RWPE1 (cell line): ENCODE measurements at regions not wholly inside any gene's neighbourhood (a gene's known extent, or its start where the extent isn't known, plus 50 kb on each side); places are given as distances from the start of the nearest gene placed in this dataset.

Experiments used
- CTCF ChIA-PET: fragments of 350-600 bp; sonication (Branson Sonifier 250); formaldehyde crosslinking; extraction: SDS; loops from one replicate; lab custom pipeline; 2021; lab: Yijun Ruan, JAX
- POLR2A ChIA-PET: fragments of 400-600 bp; formaldehyde crosslinking; extraction: SDS; loops from one replicate; lab custom pipeline; 2020; ENCODE audit warnings: antibody characterized with exemption; ENCODE audit not compliant: low non-redundant PET; lab: Yijun Ruan, JAX
- DNase-seq: peaks from one replicate; pipeline ENCODE4 v3.0.0; 2012; ENCODE audit warnings: low spot score
- H3K27ac ChIP-seq: fragments of 450-650 bp; 2 replicates; pipeline ENCODE4 v1.5.1; 2017
- TF ChIP-seq, protein P1 (sequence below): fragments of 450-650 bp; conservative IDR thresholded peaks from 2 replicates; pipeline ENCODE4 v1.5.1; 2017; ENCODE audit warnings: low read depth, mild to moderate bottlenecking

DNA sequence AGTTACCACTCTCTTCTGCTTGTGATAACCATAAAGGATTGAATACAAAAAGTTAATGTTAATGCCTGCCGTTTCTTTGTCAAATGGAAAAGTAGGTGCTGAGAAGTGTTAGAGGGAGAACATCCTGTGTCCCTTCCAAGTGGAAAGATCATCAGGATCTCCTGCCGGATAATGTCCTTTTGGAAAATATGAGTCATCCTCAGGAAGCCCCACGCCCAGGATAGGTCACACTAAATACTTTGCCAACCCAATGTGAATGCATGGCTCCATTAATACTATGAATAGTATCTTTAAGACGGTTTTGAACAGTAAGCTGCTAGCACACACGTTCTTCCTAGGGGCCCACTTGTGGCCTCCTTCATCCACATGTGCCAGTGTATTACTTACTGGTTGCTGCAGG, 279.5 kb downstream of the ZNF326 start:
- TF ChIP-seq, protein P1, sequence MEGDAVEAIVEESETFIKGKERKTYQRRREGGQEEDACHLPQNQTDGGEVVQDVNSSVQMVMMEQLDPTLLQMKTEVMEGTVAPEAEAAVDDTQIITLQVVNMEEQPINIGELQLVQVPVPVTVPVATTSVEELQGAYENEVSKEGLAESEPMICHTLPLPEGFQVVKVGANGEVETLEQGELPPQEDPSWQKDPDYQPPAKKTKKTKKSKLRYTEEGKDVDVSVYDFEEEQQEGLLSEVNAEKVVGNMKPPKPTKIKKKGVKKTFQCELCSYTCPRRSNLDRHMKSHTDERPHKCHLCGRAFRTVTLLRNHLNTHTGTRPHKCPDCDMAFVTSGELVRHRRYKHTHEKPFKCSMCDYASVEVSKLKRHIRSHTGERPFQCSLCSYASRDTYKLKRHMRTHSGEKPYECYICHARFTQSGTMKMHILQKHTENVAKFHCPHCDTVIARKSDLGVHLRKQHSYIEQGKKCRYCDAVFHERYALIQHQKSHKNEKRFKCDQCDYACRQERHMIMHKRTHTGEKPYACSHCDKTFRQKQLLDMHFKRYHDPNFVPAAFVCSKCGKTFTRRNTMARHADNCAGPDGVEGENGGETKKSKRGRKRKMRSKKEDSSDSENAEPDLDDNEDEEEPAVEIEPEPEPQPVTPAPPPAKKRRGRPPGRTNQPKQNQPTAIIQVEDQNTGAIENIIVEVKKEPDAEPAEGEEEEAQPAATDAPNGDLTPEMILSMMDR, result no peak
- POLR2A ChIA-PET, result no interaction called here
- H3K27ac ChIP-seq, result no peak overlapping the region
- CTCF ChIA-PET, result interaction anchor here (0.8 kb wide), 1 partner anchor 198 kb away, joined by 3 read pairs; no protein-coding TSS in a partner anchor
- DNase-seq, result no peak

DNA sequence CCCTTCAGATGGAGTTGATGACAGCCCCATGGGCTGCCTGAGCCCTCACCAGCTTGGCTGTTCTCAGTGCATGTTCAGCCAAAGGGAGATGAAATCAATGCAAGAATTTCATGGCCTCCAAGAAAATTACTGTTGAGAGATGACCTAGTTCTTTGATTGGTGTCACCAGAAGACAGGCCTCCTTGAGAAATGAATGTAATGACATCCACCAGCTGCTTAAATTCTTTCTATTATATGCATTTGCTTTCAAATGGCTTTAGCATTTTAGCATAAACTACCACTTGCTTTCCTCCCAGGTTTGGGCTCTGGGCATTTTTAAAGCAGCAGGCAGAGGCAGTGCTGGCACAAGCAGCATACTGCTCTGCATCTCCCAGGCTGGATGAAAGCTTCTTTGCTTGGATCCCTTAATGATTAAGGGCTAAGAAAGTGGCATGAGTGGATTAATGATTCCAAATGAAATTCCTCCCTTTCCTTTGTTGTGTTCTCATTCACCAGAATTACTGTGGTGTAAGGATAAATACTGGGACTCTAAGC, 278.4 kb downstream of the ZNF326 start:
- TF ChIP-seq, protein P1, result no peak
- no peak for DNase-seq
- ChIA-PET CTCF (interaction anchor here (0.5 to 0.7 kb wide), 2 partner anchors 20 to 271 kb away, joined by 3 to 4 read pairs; no protein-coding TSS in a partner anchor), POLR2A (no interaction called here)
- no peak overlapping the region for H3K27ac ChIP-seq

DNA sequence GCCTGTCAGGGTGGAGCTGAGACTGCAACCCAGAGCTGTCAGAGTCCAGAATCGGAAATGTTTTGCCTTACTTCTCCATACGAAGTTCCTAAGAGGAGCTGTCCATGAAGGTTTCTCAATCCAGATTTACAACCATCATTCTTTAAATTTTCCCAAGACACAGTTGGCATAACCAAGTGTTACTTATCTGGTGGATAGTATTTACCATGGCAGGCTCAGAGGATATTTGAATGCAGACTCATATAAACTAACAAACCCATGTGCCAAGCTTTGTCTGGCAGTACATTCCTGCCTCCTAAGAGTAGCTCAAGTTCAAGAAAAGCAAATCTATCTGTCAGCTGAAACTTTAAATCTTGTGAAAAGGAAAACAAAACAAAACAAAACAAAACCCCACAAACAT, 267.9 kb downstream of the ZNF326 start:
- no peak overlapping the region for H3K27ac ChIP-seq
- ChIA-PET CTCF (no interaction called here), POLR2A (no interaction called here)
- TF ChIP-seq, protein P1, result no peak
- DNase-seq, result no peak

DNA sequence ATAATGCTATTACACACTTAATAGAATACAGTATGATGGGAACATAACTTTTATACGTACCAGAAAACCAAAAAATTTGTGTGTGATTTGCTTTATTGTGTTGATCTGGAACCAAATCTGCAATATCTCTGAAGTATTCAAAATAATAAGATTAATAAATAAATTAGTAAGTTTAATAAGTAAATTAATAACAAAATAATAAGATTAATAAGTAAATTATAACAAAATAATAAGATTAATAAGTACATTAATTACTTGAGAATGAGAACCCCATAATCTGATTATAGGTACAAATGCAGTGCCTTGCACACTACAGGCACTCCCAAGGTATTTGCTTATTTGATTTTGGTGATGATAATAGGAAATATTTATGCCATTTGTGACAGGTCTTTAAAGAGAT, 267.4 kb downstream of the ZNF326 start:
- H3K27ac ChIP-seq, result no peak overlapping the region
- DNase-seq, result no peak
- POLR2A ChIA-PET, result no interaction called here
- CTCF ChIA-PET, result no interaction called here
- TF ChIP-seq, protein P1, result no peak

DNA sequence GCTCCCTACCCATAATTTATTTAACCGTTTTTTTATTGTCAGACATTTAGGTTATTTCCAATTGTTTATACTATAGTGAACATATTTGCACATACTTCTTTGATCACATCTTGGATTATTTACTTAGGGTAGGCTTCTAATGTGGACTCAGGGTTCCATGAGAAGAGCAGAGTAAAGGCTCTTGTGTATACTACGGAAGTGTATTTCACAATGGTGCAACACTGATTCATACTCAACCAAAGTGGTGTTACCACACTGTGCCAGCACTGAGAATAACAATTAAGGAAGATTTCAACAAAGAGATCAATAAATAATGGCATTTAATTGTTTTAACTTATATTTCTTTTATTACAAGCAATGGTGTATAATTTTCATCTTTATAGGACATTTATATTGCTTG, 251.2 kb downstream of the ZNF326 start:
- H3K27ac ChIP-seq, result no peak overlapping the region
- ChIA-PET CTCF (no interaction called here), POLR2A (no interaction called here)
- TF ChIP-seq, protein P1, result no peak
- no peak for DNase-seq

DNA sequence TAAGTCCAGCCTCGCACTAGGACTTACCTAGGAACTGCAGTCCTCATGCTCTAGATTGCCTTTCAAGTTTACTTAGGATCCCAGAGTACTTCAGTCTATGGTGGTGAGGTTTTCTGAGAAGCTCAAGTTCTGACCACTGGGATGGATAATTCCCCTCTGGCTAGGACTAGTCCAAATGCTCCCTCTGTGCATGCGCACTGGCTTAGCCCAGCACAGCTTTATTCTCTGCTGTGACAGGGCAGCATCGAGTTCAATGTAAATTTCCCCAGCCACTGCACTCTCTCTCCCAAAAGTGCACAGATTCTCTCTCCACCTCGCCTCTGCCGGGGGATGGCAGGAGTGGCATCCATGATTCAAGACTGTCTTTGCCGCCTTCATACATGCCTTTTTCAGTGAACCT, 241.6 kb downstream of the ZNF326 start:
- no peak for DNase-seq
- CTCF ChIA-PET, result no interaction called here
- TF ChIP-seq, protein P1, result no peak
- POLR2A ChIA-PET, result no interaction called here
- H3K27ac ChIP-seq, result no peak overlapping the region
